Endodermal cell (in vitro differentiated cells): ENCODE measurements at regions not wholly inside any gene's neighbourhood (a gene's known extent, or its start where the extent isn't known, plus 50 kb on each side); places are given as distances from the start of the nearest gene placed in this dataset.

ENCODE experiments used
- DNase-seq: peaks from one replicate; pipeline ENCODE4 v3.0.0-alpha.2; 2017
- H3K27ac ChIP-seq: 2 replicates; pipeline ENCODE4 v1.5.1; 2013; ENCODE audit warnings: mild to moderate bottlenecking, low read depth, low read length, moderate library complexity
- H3K27me3 ChIP-seq: 2 replicates; pipeline ENCODE4 v1.6.1; 2013; ENCODE audit warnings: mild to moderate bottlenecking, low read length, moderate library complexity; ENCODE audit not compliant: insufficient read depth, control insufficient read depth, poor library complexity, severe bottlenecking
- H3K36me3 ChIP-seq: 2 replicates; pipeline ENCODE4 v1.7.0; 2013; ENCODE audit warnings: mild to moderate bottlenecking, low read length, moderate library complexity; ENCODE audit not compliant: control insufficient read depth, insufficient read depth
- H3K4me1 ChIP-seq: one replicate; pipeline ENCODE4 v1.7.0; 2013; ENCODE audit warnings: low read length; ENCODE audit not compliant: control insufficient read depth, insufficient read depth
- H3K4me3 ChIP-seq: 2 replicates; pipeline ENCODE4 v1.5.1; 2013; ENCODE audit warnings: mild to moderate bottlenecking, low read length, moderate library complexity
- H3K9ac ChIP-seq: 2 replicates; pipeline ENCODE4 v1.6.1; 2013; ENCODE audit warnings: mild to moderate bottlenecking, low read length, moderate library complexity; ENCODE audit not compliant: poor library complexity, severe bottlenecking; ENCODE audit errors: extremely low read depth
- H3K9me3 ChIP-seq: 2 replicates; pipeline ENCODE4 v1.6.1; 2013; ENCODE audit warnings: mild to moderate bottlenecking, low read length, moderate library complexity; ENCODE audit not compliant: control insufficient read depth
- H3K27ac Mint-ChIP-seq: 2 replicates; pipeline ENCODE4 v1.8.0; 2020; ENCODE audit warnings: mixed read lengths
- H3K27me3 Mint-ChIP-seq: 2 replicates; pipeline ENCODE4 v1.8.0; 2021; ENCODE audit warnings: mild to moderate bottlenecking, mixed read lengths; ENCODE audit not compliant: insufficient read depth
- H3K36me3 Mint-ChIP-seq: 2 replicates; pipeline ENCODE4 v1.8.0; 2020; ENCODE audit warnings: low read depth, mixed read lengths
- H3K4me1 Mint-ChIP-seq: 2 replicates; pipeline ENCODE4 v1.8.0; 2020; ENCODE audit warnings: mixed read lengths
- H3K4me3 Mint-ChIP-seq: 2 replicates; pipeline ENCODE4 v1.8.0; 2020; ENCODE audit warnings: mild to moderate bottlenecking, moderate library complexity, mixed read lengths
- H3K9me3 Mint-ChIP-seq: 2 replicates; pipeline ENCODE4 v1.8.0; 2020; ENCODE audit warnings: mild to moderate bottlenecking, mixed read lengths
- WGBS, 2 experiments: methylation state at CpG; one replicate each; pipeline versions ENCODE4 v1.1.5 to v1.1.7; 2013; ENCODE audit warnings: missing lambda C conversion rate in 2 of 2, mixed read lengths in 1 of 2; ENCODE audit not compliant: insufficient coverage in 1 of 2, insufficient read length in 1 of 2; 5-methylcytosine and 5-hydroxymethylcytosine counted together
- TF ChIP-seq, protein P1 (sequence below): fragments of 200-600 bp; sonication (generic); conservative IDR thresholded peaks from 2 replicates; pipeline ENCODE4 v1.5.0; 2021; ENCODE audit warnings: antibody characterized with exemption, mild to moderate bottlenecking

DNA sequence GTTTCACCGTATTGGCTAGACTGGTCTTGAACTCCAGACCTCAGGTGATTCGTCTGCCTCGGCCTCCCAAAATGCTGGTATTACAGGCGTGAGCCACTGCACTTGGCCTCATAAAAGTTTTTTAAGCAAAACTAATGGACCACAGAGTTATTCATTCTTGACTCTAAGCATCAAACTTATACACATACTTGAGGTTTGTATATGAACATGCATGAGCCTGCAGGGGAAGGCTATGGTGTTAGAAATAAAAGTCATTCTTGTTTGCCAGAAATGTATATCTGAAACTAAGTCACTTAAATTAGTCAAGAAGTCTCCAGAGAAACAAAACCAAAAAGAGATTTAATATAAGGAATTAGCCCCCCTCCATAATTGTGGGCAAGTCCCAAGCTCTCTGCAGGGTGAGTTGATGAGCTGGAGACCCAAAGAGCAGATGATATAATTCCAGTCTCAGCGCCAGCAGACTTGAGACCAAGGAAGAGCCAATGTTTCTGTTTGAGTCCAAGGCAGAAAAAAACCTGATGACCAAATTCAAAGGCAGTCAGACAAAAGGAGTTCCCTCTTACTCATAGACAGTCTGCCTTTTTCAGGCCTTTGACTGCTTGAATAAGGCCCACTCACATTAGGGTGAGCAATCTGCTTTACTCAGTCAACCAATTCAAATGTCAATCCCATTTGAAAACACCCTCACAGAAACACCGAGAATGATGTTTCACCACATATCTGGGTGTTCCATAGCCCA, 69.0 kb upstream of the DSG1 start:
- H3K4me1 ChIP-seq, result peaks cover 7% of the 10 kb centered on the region
- Mint-ChIP-seq H3K27ac (no peak overlapping the region), H3K9me3 (no peaks in the 10 kb centered on the region), H3K4me1 (peaks cover 17% of the 10 kb centered on the region), H3K36me3 (no peaks in the 10 kb centered on the region), H3K27me3 (no peaks in the 10 kb centered on the region), H3K4me3 (no peak overlapping the region)
- TF ChIP-seq, protein P1, sequence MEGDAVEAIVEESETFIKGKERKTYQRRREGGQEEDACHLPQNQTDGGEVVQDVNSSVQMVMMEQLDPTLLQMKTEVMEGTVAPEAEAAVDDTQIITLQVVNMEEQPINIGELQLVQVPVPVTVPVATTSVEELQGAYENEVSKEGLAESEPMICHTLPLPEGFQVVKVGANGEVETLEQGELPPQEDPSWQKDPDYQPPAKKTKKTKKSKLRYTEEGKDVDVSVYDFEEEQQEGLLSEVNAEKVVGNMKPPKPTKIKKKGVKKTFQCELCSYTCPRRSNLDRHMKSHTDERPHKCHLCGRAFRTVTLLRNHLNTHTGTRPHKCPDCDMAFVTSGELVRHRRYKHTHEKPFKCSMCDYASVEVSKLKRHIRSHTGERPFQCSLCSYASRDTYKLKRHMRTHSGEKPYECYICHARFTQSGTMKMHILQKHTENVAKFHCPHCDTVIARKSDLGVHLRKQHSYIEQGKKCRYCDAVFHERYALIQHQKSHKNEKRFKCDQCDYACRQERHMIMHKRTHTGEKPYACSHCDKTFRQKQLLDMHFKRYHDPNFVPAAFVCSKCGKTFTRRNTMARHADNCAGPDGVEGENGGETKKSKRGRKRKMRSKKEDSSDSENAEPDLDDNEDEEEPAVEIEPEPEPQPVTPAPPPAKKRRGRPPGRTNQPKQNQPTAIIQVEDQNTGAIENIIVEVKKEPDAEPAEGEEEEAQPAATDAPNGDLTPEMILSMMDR, result no peak
- WGBS, 2 experiments, result 93 to 98% methylated on average over 5 to 6 of the region's 6 CpGs
- no peak overlapping the region for H3K27ac ChIP-seq
- no peaks in the 10 kb centered on the region for H3K27me3 ChIP-seq
- no peak overlapping the region for H3K9ac ChIP-seq
- H3K36me3 ChIP-seq, result no peaks in the 10 kb centered on the region
- no peaks in the 10 kb centered on the region for H3K9me3 ChIP-seq
- H3K4me3 ChIP-seq, result no peak overlapping the region
- no peak for DNase-seq

GRCh38 chr18:31250902-31251301, 67.1 kb upstream of the DSG1 start:
- no peak overlapping the region for H3K4me3 Mint-ChIP-seq
- no peaks in the 10 kb centered on the region for H3K9me3 ChIP-seq

DNA sequence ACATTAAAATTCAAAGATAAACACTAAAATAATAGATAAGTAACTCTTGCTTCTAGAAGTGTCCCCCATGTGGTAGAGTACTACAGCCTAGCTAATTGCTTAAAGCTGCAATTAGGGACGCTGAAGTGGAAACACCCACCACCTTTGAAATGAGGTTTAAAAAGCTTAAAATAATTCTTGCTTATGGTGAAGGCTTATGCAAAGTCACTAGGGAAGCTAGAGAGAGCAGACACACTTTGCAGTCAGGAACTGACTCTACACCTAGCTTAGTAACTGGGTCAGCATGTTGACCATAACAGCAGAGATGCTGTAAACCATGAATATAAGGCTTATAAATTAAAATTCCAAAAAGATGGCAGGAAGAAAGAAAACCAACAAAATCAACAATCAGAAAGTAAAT, 65.4 kb upstream of the DSG1 start:
- H3K36me3 ChIP-seq, result no peaks in the 10 kb centered on the region
- H3K27me3 Mint-ChIP-seq, result no peaks in the 10 kb centered on the region
- H3K4me1 Mint-ChIP-seq, result peaks cover 2% of the 10 kb centered on the region
- no peak overlapping the region for H3K4me3 ChIP-seq
- 71 to 100% methylated on average over 1 of the region's 1 CpG for WGBS, 2 experiments
- no peak overlapping the region for H3K27ac Mint-ChIP-seq
- DNase-seq, result no peak
- H3K4me1 ChIP-seq, result no peaks in the 10 kb centered on the region
- H3K27me3 ChIP-seq, result no peaks in the 10 kb centered on the region
- no peak overlapping the region for H3K9ac ChIP-seq
- H3K9me3 Mint-ChIP-seq, result no peaks in the 10 kb centered on the region
- TF ChIP-seq, protein P1, result no peak
- H3K9me3 ChIP-seq, result no peaks in the 10 kb centered on the region
- H3K36me3 Mint-ChIP-seq, result no peaks in the 10 kb centered on the region
- no peak overlapping the region for H3K27ac ChIP-seq
- H3K4me3 Mint-ChIP-seq, result no peak overlapping the region

More at GRCh38 chr18:31250902-31251301, 67.1 kb upstream of the DSG1 start:
- no peaks in the 10 kb centered on the region for H3K36me3 ChIP-seq
- no peaks in the 10 kb centered on the region for H3K4me1 ChIP-seq
- DNase-seq, result no peak
- TF ChIP-seq, protein P1, result no peak
- 88 to 90% methylated on average over 1 of the region's 2 CpGs for WGBS, 2 experiments
- no peak overlapping the region for H3K4me3 ChIP-seq
- H3K27me3 Mint-ChIP-seq, result no peaks in the 10 kb centered on the region
- no peaks in the 10 kb centered on the region for H3K36me3 Mint-ChIP-seq
- H3K27me3 ChIP-seq, result no peaks in the 10 kb centered on the region
- H3K9ac ChIP-seq, result no peak overlapping the region
- H3K27ac Mint-ChIP-seq, result no peak overlapping the region
- no peak overlapping the region for H3K27ac ChIP-seq
- no peaks in the 10 kb centered on the region for H3K9me3 Mint-ChIP-seq
- peaks cover 2% of the 10 kb centered on the region for H3K4me1 Mint-ChIP-seq
